ENCODE measurements at regions not wholly inside any gene's neighbourhood (a gene's known extent, or its start where the extent isn't known, plus 50 kb on each side); places are given as distances from the start of the nearest gene placed in this dataset.

DNA sequence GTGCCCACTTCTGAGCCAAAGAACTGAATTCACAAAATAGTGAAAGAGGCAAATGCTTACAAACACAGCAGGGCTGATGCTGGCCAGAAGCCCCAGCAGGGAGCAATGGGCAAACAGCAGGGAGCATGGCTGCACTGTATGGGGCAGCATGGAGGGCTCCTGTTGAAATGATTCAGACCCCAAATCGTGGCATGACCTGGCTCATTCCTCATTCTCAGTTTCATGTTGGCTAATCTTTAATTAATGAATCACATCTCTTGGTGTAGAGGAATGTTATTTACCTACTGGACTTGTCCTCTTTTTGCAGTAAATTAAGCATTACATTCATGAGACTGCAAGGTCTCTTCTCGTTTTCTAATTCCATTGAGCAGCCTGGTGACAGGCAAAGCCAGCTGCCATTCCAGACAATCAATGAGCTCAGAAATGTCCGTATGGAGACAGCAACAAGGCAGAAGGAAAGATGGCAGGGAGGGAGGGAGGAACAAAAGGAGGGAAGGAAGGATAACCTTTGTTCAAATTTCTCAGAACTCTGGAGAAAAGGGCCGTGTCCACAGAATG lies 84.9 kb upstream of the ST8SIA3 start:
- H3K9me3 ChIP-seq, result no peaks in the 10 kb centered on the region
- DNase-seq, result no peak
- TF ChIP-seq POLR2A (IDR thresholded peaks at IDR 0.05), result no peak
- TF ChIP-seq, protein P1, sequence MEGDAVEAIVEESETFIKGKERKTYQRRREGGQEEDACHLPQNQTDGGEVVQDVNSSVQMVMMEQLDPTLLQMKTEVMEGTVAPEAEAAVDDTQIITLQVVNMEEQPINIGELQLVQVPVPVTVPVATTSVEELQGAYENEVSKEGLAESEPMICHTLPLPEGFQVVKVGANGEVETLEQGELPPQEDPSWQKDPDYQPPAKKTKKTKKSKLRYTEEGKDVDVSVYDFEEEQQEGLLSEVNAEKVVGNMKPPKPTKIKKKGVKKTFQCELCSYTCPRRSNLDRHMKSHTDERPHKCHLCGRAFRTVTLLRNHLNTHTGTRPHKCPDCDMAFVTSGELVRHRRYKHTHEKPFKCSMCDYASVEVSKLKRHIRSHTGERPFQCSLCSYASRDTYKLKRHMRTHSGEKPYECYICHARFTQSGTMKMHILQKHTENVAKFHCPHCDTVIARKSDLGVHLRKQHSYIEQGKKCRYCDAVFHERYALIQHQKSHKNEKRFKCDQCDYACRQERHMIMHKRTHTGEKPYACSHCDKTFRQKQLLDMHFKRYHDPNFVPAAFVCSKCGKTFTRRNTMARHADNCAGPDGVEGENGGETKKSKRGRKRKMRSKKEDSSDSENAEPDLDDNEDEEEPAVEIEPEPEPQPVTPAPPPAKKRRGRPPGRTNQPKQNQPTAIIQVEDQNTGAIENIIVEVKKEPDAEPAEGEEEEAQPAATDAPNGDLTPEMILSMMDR (IDR thresholded peaks at IDR 0.05), result no peak
- no peaks in the 10 kb centered on the region for H3K36me3 ChIP-seq
- no peak overlapping the region for H3K27ac ChIP-seq
- H3K27me3 ChIP-seq, result no peaks in the 10 kb centered on the region
- no peak overlapping the region for H3K4me3 ChIP-seq
- H3K4me1 ChIP-seq, result peaks cover 0 to 6% (median 0%) of the 10 kb centered on the region in 4 donors

DNA sequence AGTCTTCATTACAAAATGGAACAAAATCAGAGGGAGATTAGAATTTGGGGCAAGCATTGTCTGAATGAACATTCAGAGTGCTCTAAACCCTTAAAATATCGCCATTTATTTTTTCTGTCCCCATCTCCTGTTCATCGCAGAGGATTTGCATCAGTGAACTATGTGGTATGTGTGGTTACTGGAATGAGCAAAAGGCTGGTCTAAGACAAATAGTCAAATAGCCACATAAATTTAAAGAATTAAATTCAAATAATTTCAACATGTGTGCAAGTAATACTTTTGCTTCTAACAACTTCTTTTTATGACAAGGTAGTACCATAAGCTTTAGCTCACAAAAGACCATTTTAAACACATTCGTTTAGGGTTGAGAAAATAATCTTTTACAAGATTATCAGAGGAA lies 82.6 kb upstream of the ST8SIA3 start:
- Histone ChIP-seq H3K4me1 (peaks cover 0 to 6% (median 0%) of the 10 kb centered on the region in 4 donors), H3K4me3 (no peak overlapping the region), H3K27ac (no peak overlapping the region), H3K9me3 (no peaks in the 10 kb centered on the region), H3K36me3 (no peaks in the 10 kb centered on the region), H3K27me3 (no peaks in the 10 kb centered on the region)
- TF ChIP-seq, protein P1 (IDR thresholded peaks at IDR 0.05), result no peak
- TF ChIP-seq POLR2A (IDR thresholded peaks at IDR 0.05), result no peak
- no peak for DNase-seq

DNA sequence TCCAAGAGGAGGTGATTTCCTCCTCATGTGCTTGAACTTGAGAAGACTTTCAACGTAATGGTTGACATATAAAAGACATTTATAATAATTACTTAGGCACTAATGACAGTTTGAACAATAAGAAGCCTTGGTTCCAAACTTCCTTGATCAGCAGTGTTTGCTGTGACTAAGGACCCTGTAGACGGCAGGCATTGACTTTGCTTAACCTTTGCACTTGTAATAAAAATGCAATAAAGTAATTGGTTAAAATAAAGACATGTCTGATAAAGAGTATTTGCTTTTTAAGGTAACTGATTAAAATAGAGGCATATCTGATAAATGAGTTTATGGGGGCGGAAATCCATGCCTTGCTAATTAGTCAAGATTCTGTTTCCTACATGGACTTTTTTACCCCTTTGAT lies 82.2 kb upstream of the ST8SIA3 start:
- no peak overlapping the region for H3K4me3 ChIP-seq
- TF ChIP-seq POLR2A (IDR thresholded peaks at IDR 0.05), result no peak
- TF ChIP-seq, protein P1 (IDR thresholded peaks at IDR 0.05), result no peak
- peaks cover 0 to 6% (median 0%) of the 10 kb centered on the region in 4 donors for H3K4me1 ChIP-seq
- no peaks in the 10 kb centered on the region for H3K27me3 ChIP-seq
- DNase-seq, result no peak
- H3K27ac ChIP-seq, result no peak overlapping the region
- H3K9me3 ChIP-seq, result no peaks in the 10 kb centered on the region
- H3K36me3 ChIP-seq, result no peaks in the 10 kb centered on the region

DNA sequence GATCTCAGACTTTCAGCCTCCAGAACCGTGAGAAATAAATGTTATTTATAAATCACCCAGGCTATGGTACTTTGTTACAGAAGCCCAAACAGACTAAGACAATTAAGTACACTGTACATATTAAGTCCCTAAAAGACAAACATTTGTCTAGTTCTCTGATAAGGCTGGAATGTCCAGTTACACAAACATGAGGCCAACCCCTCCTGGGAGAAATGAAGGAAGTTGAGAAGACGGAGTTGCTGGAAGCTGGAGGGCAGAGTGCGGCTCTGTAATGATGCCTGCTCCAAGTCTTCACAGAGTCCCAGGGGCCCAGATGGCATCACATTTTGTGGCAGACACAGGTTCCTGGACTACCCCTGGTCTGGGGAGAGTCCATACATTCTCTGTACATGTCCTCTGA lies 79.2 kb upstream of the ST8SIA3 start:
- H3K27ac ChIP-seq, result no peak overlapping the region
- no peaks in the 10 kb centered on the region for H3K27me3 ChIP-seq
- no peak for TF ChIP-seq POLR2A (IDR thresholded peaks at IDR 0.05)
- TF ChIP-seq, protein P1 (IDR thresholded peaks at IDR 0.05), result no peak
- no peak overlapping the region for H3K4me3 ChIP-seq
- no peak for DNase-seq
- peaks cover 0 to 6% (median 0%) of the 10 kb centered on the region in 4 donors for H3K4me1 ChIP-seq
- H3K9me3 ChIP-seq, result no peaks in the 10 kb centered on the region
- H3K36me3 ChIP-seq, result no peaks in the 10 kb centered on the region

DNA sequence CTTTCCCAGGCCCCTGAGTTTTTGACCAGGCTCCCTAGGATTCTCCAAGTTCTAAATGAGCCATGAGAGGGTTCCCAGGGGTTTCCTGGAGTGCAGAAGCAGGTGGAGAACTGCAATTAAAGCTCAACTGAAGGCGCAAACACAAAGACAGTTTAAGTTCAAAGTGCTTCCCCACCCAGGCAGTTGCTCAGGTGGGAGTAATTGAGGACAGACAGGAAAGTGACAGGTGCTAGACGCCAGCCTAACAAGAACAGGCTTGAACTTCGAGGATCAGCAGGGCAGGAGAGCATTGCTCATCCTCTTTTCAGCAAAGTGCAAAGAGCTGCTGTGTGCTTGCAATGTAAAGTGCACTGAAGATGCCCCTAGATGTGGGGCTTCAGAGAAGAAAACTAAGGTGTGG lies 77.2 kb upstream of the ST8SIA3 start:
- Histone ChIP-seq H3K9me3 (no peaks in the 10 kb centered on the region), H3K27me3 (no peaks in the 10 kb centered on the region), H3K4me1 (peaks cover 0 to 6% (median 0%) of the 10 kb centered on the region in 4 donors), H3K27ac (no peak overlapping the region), H3K36me3 (no peaks in the 10 kb centered on the region), H3K4me3 (no peak overlapping the region)
- no peak for DNase-seq
- TF ChIP-seq, protein P1 (IDR thresholded peaks at IDR 0.05), result no peak
- no peak for TF ChIP-seq POLR2A (IDR thresholded peaks at IDR 0.05)

DNA sequence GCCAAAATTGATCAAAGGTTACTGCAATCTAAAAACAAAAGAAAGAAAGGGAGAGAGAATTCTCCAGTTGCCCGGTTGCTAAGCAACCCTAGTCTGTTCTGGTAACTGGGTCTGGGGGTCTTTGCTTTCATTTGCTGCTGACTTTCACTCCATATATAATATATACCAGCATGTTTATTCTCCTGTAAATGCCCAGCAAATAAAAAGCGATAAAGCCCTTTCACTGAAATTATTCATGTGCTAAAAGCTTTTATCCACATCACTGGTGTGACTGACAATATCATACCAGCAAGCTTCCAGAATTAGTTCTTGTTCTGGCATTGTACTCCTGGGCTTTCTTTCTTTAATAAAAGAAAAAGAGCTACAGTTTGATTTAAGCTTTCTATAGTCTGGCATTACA lies 75.5 kb upstream of the ST8SIA3 start:
- Histone ChIP-seq H3K27me3 (no peaks in the 10 kb centered on the region), H3K36me3 (no peaks in the 10 kb centered on the region), H3K4me1 (no peaks in the 10 kb centered on the region), H3K27ac (no peak overlapping the region), H3K9me3 (no peaks in the 10 kb centered on the region), H3K4me3 (no peak overlapping the region)
- TF ChIP-seq POLR2A (IDR thresholded peaks at IDR 0.05), result no peak
- TF ChIP-seq, protein P1 (IDR thresholded peaks at IDR 0.05), result no peak
- no peak for DNase-seq
